GM13976 (cell line): ENCODE measurements at regions not wholly inside any gene's neighbourhood (a gene's known extent, or its start where the extent isn't known, plus 50 kb on each side); places are given as distances from the start of the nearest gene placed in this dataset.

Experiments used
- DNase-seq: peaks from one replicate; pipeline ENCODE4 v3.0.0; 2012; ENCODE audit warnings: low spot score
- CTCF ChIP-seq: IDR thresholded peaks from 2 replicates; pipeline ENCODE4 v1.5.1; 2012; ENCODE audit warnings: borderline replicate concordance, mild to moderate bottlenecking; ENCODE audit not compliant: insufficient read depth; ENCODE audit errors: extremely low read depth, missing control alignments, control extremely low read depth
- in situ Hi-C: fragments of 300-500 bp; cut with MboI; formaldehyde crosslinking; loops from one replicate; pipeline ENCODE4 v1.12.0; 2022; ENCODE audit warnings: low sequenced_read_pairs, mixed read lengths, inconsistent platforms; ENCODE audit not compliant: unreplicated experiment

GRCh38 chr6:119466226-119466625 lies 116.7 kb upstream of the MAN1A1 start:
- DNase-seq: no peak
- TF ChIP-seq CTCF: no peak
- in situ Hi-C loops: no loop called here

GRCh38 chr6:119463081-119463626 lies 113.6 kb upstream of the MAN1A1 start:
- no peak for TF ChIP-seq CTCF
- in situ Hi-C loops: no loop called here
- DNase-seq: no peak

GRCh38 chr6:119461187-119461586 lies 111.6 kb upstream of the MAN1A1 start:
- DNase-seq: no peak
- in situ Hi-C loops: no loop called here
- no peak for TF ChIP-seq CTCF

GRCh38 chr6:119459207-119459974 lies 109.8 kb upstream of the MAN1A1 start:
- TF ChIP-seq CTCF: no peak
- in situ Hi-C loops: no loop called here
- DNase-seq: no peak

- no peak for DNase-seq
- in situ Hi-C loops: no loop called here
- no peak for TF ChIP-seq CTCF
Measured at GRCh38 chr6:119454714-119455113, 105.2 kb upstream of the MAN1A1 start.

GRCh38 chr6:119453242-119454200 lies 104.0 kb upstream of the MAN1A1 start:
- DNase-seq: no peak
- in situ Hi-C loops: no loop called here
- TF ChIP-seq CTCF: no peak
